Rectal smooth muscle tissue (tissue), 1 donor: ENCODE measurements at regions not wholly inside any gene's neighbourhood (a gene's known extent, or its start where the extent isn't known, plus 50 kb on each side); places are given as distances from the start of the nearest gene placed in this dataset.
"Not testable (repeated sequence)": the region's sequence is repeated elsewhere in the genome, so short reads cannot be mapped to it uniquely, and the experiment has no call there.

Source experiments
- H3K27ac ChIP-seq: one replicate; pipeline ENCODE4 v1.7.0; 2013; ENCODE audit warnings: low read depth, low read length, inconsistent platforms
- H3K27me3 ChIP-seq: one replicate; pipeline ENCODE4 v1.7.0; 2013; ENCODE audit warnings: low read length; ENCODE audit not compliant: control insufficient read depth, insufficient read depth
- H3K36me3 ChIP-seq: one replicate; pipeline ENCODE4 v1.7.0; 2013; ENCODE audit warnings: low read length; ENCODE audit not compliant: control insufficient read depth, insufficient read depth
- H3K4me1 ChIP-seq: one replicate; pipeline ENCODE4 v1.7.0; 2013; ENCODE audit warnings: low read length; ENCODE audit not compliant: control insufficient read depth, insufficient read depth
- H3K4me3 ChIP-seq: one replicate; pipeline ENCODE4 v1.7.0; 2013; ENCODE audit warnings: low read length
- H3K9ac ChIP-seq: one replicate; pipeline ENCODE4 v1.7.0; 2013; ENCODE audit warnings: low read length

DNA sequence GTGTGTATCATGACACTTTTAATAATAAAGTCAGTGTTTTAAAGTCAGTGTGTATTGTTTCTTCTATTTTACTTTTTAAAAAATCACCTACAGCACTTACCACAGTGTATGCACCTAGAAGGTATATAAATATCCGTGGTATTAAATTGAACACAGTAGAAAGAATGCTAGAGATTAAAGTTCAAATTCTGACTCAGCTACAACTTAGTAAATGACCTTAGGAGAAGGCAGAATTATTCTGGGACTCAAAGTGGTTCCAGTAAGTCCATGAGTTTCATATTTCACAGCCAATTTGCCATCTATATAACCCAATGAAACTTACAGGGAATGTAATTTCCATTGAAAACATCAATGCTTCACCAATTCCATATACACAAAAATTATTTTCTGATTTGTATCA is 52.7 kb upstream of the MAP4 start:
- Histone ChIP-seq H3K36me3 (no peaks in the 10 kb centered on the region), H3K27ac (no peak overlapping the region), H3K4me1 (peaks cover 3% of the 10 kb centered on the region), H3K27me3 (no peaks in the 10 kb centered on the region), H3K9ac (no peak overlapping the region), H3K4me3 (no peak overlapping the region)

DNA sequence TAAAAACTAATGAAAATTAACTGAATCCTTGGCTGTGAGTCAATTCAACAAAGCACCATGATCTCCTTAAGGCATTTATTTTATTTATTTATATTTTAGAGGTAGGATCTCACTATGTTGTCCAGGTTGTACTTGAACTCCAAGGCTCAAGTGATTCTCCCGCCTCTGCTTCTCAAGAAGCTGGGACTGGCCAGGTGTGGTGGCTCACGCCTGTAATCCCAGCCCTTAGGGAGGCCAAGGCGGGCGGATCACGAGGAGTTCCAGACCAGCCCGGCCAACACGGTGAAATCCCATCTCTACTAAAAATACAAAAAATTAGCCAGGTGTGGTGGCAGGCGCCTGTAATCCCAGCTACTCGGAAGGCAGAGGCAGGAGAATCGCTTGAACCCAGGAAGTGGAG is 52.1 kb upstream of the MAP4 start:
- H3K9ac ChIP-seq, H3K27ac ChIP-seq, H3K36me3 ChIP-seq, H3K4me3 ChIP-seq, H3K27me3 ChIP-seq, H3K4me1 ChIP-seq: not testable (repeated sequence)

DNA sequence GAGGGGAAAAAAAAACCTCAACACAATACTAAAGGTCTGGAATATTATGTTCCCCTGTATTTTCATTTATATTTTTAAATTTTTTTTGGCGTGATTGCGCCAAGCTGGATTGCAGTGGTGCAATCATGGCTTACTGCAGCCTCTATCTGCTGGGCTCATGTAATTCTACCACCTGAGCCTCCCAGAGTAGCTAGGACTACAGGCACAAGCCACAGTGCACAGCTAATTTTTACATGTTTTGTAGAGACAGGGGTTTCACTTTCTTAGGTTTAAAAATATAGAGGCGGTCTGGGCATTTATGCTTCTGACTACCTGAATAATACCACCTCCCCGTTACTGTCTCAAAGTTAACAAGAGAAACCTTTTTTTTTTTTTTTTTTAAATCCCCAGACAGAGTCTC is 51.1 kb upstream of the MAP4 start:
- no peak overlapping the region for H3K27ac ChIP-seq
- no peaks in the 10 kb centered on the region for H3K36me3 ChIP-seq
- H3K27me3 ChIP-seq: no peaks in the 10 kb centered on the region
- H3K9ac ChIP-seq: no peak overlapping the region
- no peak overlapping the region for H3K4me3 ChIP-seq
- peaks cover 3% of the 10 kb centered on the region for H3K4me1 ChIP-seq
